ENCODE measurements at regions not wholly inside any gene's neighbourhood (a gene's known extent, or its start where the extent isn't known, plus 50 kb on each side); places are given as distances from the start of the nearest gene placed in this dataset.

- no peaks in the 10 kb centered on the region for H3K4me1 ChIP-seq (ENCODE audit: insufficient read depth, poor library complexity, severe bottlenecking)
- H3K4me3 ChIP-seq (ENCODE audit: severe bottlenecking) = no peak overlapping the region
- ATAC-seq (ENCODE audit: low read depth) (no peak), DNase-seq (ENCODE audit: low spot score) (no peak)
- no peaks in the 10 kb centered on the region for H3K9me3 ChIP-seq (ENCODE audit: severe bottlenecking)
- no peak overlapping the region for H3K27ac ChIP-seq (ENCODE audit: poor library complexity, severe bottlenecking)
- no peaks in the 10 kb centered on the region for H3K27me3 ChIP-seq (ENCODE audit: insufficient read depth, poor library complexity, severe bottlenecking)
- TF ChIP-seq CTCF (IDR thresholded peaks at IDR 0.05; ENCODE audit: poor library complexity, severe bottlenecking) = no peak
- H3K36me3 ChIP-seq (ENCODE audit: low read depth) = no peaks in the 10 kb centered on the region
Measured at GRCh38 chr6:155584006-155584405, 128.4 kb upstream of the NOX3 start.

DNA sequence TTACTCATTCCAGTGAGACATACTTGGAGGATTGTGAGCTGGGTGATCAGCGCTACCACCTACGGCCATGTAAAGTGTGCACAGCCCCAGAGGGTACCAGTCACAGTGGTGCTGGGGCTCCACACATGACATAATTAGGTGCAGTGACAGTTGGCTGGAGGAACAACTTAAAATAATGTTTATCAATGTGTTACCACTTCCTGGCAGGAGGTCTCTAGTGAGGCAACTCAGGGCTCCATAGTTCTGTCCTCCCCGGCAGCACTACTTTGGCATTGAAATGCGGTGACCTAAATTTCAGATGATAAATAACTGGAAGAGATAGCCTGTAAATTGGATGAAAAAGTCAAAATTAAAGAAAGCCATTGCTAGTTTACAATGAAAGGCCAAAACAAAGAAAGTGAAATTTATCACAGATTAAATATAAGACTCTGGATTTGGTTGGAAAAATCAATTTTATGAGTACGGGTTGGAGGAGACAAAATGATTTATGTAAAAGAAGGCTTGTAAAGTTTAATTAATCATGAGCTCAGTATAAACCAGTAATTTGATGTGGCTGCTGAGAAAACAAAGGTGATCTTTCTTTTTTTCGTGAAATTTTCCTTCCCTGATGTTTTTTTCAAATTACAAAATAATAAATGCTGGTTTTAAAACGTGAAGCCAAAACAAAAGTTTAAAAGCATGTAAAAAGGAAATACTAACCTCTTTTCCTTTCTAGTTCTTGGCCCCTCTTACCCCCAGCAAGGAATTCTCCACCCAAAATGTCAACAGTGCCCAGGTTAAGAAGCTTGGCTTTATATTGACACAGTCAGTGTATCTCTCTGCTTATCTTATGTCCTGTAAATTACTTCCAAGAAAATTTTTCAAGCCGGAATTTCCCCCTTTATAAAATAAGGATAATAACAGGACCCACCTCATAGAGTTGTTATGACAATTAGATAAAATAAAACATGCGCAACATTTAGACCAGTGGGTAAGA, 126.7 kb upstream of the NOX3 start:
- H3K4me1 ChIP-seq (ENCODE audit: insufficient read depth, poor library complexity, severe bottlenecking) = no peaks in the 10 kb centered on the region
- TF ChIP-seq CTCF (IDR thresholded peaks at IDR 0.05; ENCODE audit: poor library complexity, severe bottlenecking) = no peak
- no peak overlapping the region for H3K4me3 ChIP-seq (ENCODE audit: severe bottlenecking)
- ATAC-seq (ENCODE audit: low read depth) = no peak
- no peaks in the 10 kb centered on the region for H3K27me3 ChIP-seq (ENCODE audit: insufficient read depth, poor library complexity, severe bottlenecking)
- no peaks in the 10 kb centered on the region for H3K36me3 ChIP-seq (ENCODE audit: low read depth)
- DNase-seq (ENCODE audit: low spot score) = no peak
- no peaks in the 10 kb centered on the region for H3K9me3 ChIP-seq (ENCODE audit: severe bottlenecking)
- no peak overlapping the region for H3K27ac ChIP-seq (ENCODE audit: poor library complexity, severe bottlenecking)

GRCh38 chr6:155580904-155581303, 125.3 kb upstream of the NOX3 start:
- no peak for ATAC-seq (ENCODE audit: low read depth)

DNA sequence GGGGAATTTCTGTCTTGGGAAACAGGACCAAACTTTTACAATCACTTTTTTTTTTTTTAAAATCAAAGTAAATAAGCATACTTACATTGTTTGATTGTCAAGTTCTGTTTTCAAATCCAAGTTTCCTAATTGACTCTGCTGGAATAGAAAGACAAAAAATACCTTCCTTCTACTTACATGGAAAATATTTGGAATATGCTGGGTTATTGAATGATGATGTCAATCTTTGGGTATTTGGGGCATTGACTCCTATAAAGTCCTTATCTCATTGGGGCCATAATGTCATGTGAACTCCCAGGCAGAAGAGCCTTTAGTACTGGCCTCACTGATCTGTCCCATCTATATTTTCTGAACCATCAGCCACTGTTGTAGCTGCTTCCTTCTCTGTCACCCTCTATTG, 122.6 kb upstream of the NOX3 start:
- no peak overlapping the region for H3K4me3 ChIP-seq (ENCODE audit: severe bottlenecking)
- H3K27me3 ChIP-seq (ENCODE audit: insufficient read depth, poor library complexity, severe bottlenecking) = no peaks in the 10 kb centered on the region
- no peaks in the 10 kb centered on the region for H3K36me3 ChIP-seq (ENCODE audit: low read depth)
- H3K4me1 ChIP-seq (ENCODE audit: insufficient read depth, poor library complexity, severe bottlenecking) = no peaks in the 10 kb centered on the region
- H3K27ac ChIP-seq (ENCODE audit: poor library complexity, severe bottlenecking) = no peak overlapping the region
- DNase-seq (ENCODE audit: low spot score) (no peak), ATAC-seq (ENCODE audit: low read depth) (no peak)
- TF ChIP-seq CTCF (IDR thresholded peaks at IDR 0.05; ENCODE audit: poor library complexity, severe bottlenecking) = no peak
- H3K9me3 ChIP-seq (ENCODE audit: severe bottlenecking) = no peaks in the 10 kb centered on the region

More at GRCh38 chr6:155580904-155581303, 125.3 kb upstream of the NOX3 start:
- no peak overlapping the region for H3K27ac ChIP-seq (ENCODE audit: poor library complexity, severe bottlenecking)
- DNase-seq (ENCODE audit: low spot score) = no peak
- H3K9me3 ChIP-seq (ENCODE audit: severe bottlenecking) = no peaks in the 10 kb centered on the region
- no peak overlapping the region for H3K4me3 ChIP-seq (ENCODE audit: severe bottlenecking)
- H3K36me3 ChIP-seq (ENCODE audit: low read depth) = no peaks in the 10 kb centered on the region
- TF ChIP-seq CTCF (IDR thresholded peaks at IDR 0.05; ENCODE audit: poor library complexity, severe bottlenecking) = no peak
- H3K27me3 ChIP-seq (ENCODE audit: insufficient read depth, poor library complexity, severe bottlenecking) = no peaks in the 10 kb centered on the region
- no peaks in the 10 kb centered on the region for H3K4me1 ChIP-seq (ENCODE audit: insufficient read depth, poor library complexity, severe bottlenecking)

DNA sequence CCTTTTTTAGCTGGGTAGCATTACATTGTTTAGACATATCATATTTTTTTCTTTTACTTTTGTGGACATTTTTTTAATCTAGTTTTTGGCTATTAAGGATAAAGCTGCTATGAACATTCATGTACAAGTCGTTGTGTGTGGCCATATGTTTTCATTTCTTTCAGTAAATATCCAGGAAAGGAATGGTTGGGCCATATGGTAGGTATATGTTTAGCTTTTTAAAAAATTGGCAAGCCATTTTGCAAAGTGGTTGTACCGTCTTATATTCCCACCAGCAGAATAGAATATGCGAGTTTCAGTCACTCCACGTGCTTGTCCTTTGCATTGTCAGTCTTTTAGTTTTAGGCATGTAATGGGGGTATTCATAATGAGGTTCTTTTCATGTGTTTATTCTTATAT, 106.3 kb upstream of the NOX3 start:
- no peak for TF ChIP-seq CTCF (IDR thresholded peaks at IDR 0.05; ENCODE audit: poor library complexity, severe bottlenecking)
- Histone ChIP-seq H3K4me3 (ENCODE audit: severe bottlenecking) (no peak overlapping the region), H3K36me3 (ENCODE audit: low read depth) (no peaks in the 10 kb centered on the region), H3K4me1 (ENCODE audit: insufficient read depth, poor library complexity, severe bottlenecking) (no peaks in the 10 kb centered on the region), H3K27ac (ENCODE audit: poor library complexity, severe bottlenecking) (no peak overlapping the region), H3K27me3 (ENCODE audit: insufficient read depth, poor library complexity, severe bottlenecking) (peaks cover 4% of the 10 kb centered on the region), H3K9me3 (ENCODE audit: severe bottlenecking) (no peaks in the 10 kb centered on the region)
- DNase-seq (ENCODE audit: low spot score) (no peak), ATAC-seq (ENCODE audit: low read depth) (no peak)

All from RWPE2 (cell line).